Loucy (cell line): ENCODE measurements at regions not wholly inside any gene's neighbourhood (a gene's known extent, or its start where the extent isn't known, plus 50 kb on each side); places are given as distances from the start of the nearest gene placed in this dataset.

Experiments used
- H2AFZ ChIP-seq: fragments of 200-600 bp; sonication (generic); 2 replicates; pipeline ENCODE4 v1.6.0; 2016; ENCODE audit warnings: antibody characterized with exemption, mild to moderate bottlenecking, low read length, moderate library complexity
- H3F3A ChIP-seq: fragments of 200-600 bp; 2 replicates; pipeline ENCODE4 v1.6.0; 2016; ENCODE audit warnings: antibody characterized with exemption, low read depth, mild to moderate bottlenecking
- H3K27me3 ChIP-seq: fragments of 200-600 bp; sonication (generic); 2 replicates; pipeline ENCODE4 v1.6.1; 2014; ENCODE audit warnings: low read length, mild to moderate bottlenecking; ENCODE audit not compliant: insufficient read depth, poor library complexity, severe bottlenecking
- H3K36me3 ChIP-seq: fragments of 200-600 bp; sonication (generic); 2 replicates; pipeline ENCODE4 v1.6.1; 2016; ENCODE audit warnings: low read length; ENCODE audit not compliant: insufficient read depth
- H3K4me1 ChIP-seq: fragments of 200-600 bp; sonication (generic); 2 replicates; pipeline ENCODE4 v1.5.1; 2014; ENCODE audit warnings: low read length, mild to moderate bottlenecking; ENCODE audit not compliant: insufficient read depth, poor library complexity, severe bottlenecking
- H3K4me2 ChIP-seq: fragments of 200-600 bp; sonication (generic); 2 replicates; pipeline ENCODE4 v1.6.0; 2014; ENCODE audit warnings: antibody characterized with exemption, low read length, low read depth, mild to moderate bottlenecking; ENCODE audit not compliant: poor library complexity, severe bottlenecking
- H3K4me3 ChIP-seq: fragments of 200-600 bp; sonication (generic); 2 replicates; pipeline ENCODE4 v1.5.1; 2014; ENCODE audit warnings: low read length, mild to moderate bottlenecking, mixed read lengths; ENCODE audit not compliant: poor library complexity, severe bottlenecking
- H3K79me2 ChIP-seq: fragments of 200-600 bp; sonication (generic); 2 replicates; pipeline ENCODE4 v1.6.1; 2014; ENCODE audit warnings: low read length; ENCODE audit not compliant: insufficient read depth
- H3K9ac ChIP-seq: fragments of 200-600 bp; sonication (generic); 2 replicates; pipeline ENCODE4 v1.6.0; 2014; ENCODE audit warnings: mild to moderate bottlenecking, low read depth, low read length, moderate library complexity; ENCODE audit not compliant: poor library complexity, severe bottlenecking
- H3K9me2 ChIP-seq: fragments of 200-600 bp; sonication (generic); replicated peaks from 2 replicates; pipeline ENCODE4 v1.6.1; 2016; ENCODE audit warnings: low read depth, low read length, mixed read lengths
- H3K9me3 ChIP-seq: fragments of 200-600 bp; sonication (generic); 2 replicates; pipeline ENCODE4 v1.6.1; 2014; ENCODE audit warnings: mild to moderate bottlenecking, antibody characterized with exemption, low read length, low read depth; ENCODE audit not compliant: insufficient read depth
- H4K20me1 ChIP-seq: fragments of 200-600 bp; sonication (generic); 2 replicates; pipeline ENCODE4 v1.6.0; 2014; ENCODE audit warnings: antibody characterized with exemption, low read length, mild to moderate bottlenecking; ENCODE audit not compliant: insufficient read depth, poor library complexity, severe bottlenecking
- CTCF ChIP-seq: fragments of 200-600 bp; sonication (generic); conservative IDR thresholded peaks from 2 replicates; pipeline ENCODE4 v1.5.1; 2014; ENCODE audit warnings: mild to moderate bottlenecking, antibody characterized with exemption, low read length
- EZH2phosphoT487 ChIP-seq: fragments of 200-600 bp; IDR thresholded peaks from 2 replicates; pipeline ENCODE4 v1.6.1; 2018; ENCODE audit warnings: antibody characterized with exemption, mild to moderate bottlenecking, moderate library complexity, borderline replicate concordance

- Histone ChIP-seq H4K20me1 (no peaks in the 10 kb centered on the region), H3K9me2 (no peaks in the 10 kb centered on the region), H3K4me2 (peak overlapping the region; percentile 6), H3K36me3 (no peaks in the 10 kb centered on the region), H3F3A (no peaks in the 10 kb centered on the region), H3K4me1 (peaks cover 9% of the 10 kb centered on the region), H3K4me3 (no peak overlapping the region), H3K9ac (no peak overlapping the region), H3K79me2 (no peaks in the 10 kb centered on the region), H2AFZ (peak overlapping the region; percentile 54), H3K9me3 (no peaks in the 10 kb centered on the region), H3K27me3 (no peaks in the 10 kb centered on the region)
- TF ChIP-seq EZH2phosphoT487: no peak
- no peak for TF ChIP-seq CTCF
Measured at GRCh38 chr11:91795139-91795887, 429.3 kb upstream of the FAT3 start.

- H3K4me3 ChIP-seq: no peak overlapping the region
- no peaks in the 10 kb centered on the region for H3K9me3 ChIP-seq
- TF ChIP-seq EZH2phosphoT487: no peak
- no peak for TF ChIP-seq CTCF
- no peaks in the 10 kb centered on the region for H3K79me2 ChIP-seq
- peaks cover 9% of the 10 kb centered on the region for H3K4me1 ChIP-seq
- no peak overlapping the region for H3K9ac ChIP-seq
- no peak overlapping the region for H3K4me2 ChIP-seq
- no peaks in the 10 kb centered on the region for H3F3A ChIP-seq
- H2AFZ ChIP-seq: no peak overlapping the region
- no peaks in the 10 kb centered on the region for H3K9me2 ChIP-seq
- H3K36me3 ChIP-seq: no peaks in the 10 kb centered on the region
- no peaks in the 10 kb centered on the region for H3K27me3 ChIP-seq
- no peaks in the 10 kb centered on the region for H4K20me1 ChIP-seq
Measured at GRCh38 chr11:91794146-91794545, 430.5 kb upstream of the FAT3 start.

- H3K9me3 ChIP-seq: no peaks in the 10 kb centered on the region
- no peaks in the 10 kb centered on the region for H3K36me3 ChIP-seq
- H3K9me2 ChIP-seq: no peaks in the 10 kb centered on the region
- H3K9ac ChIP-seq: no peak overlapping the region
- TF ChIP-seq EZH2phosphoT487: no peak
- no peak for TF ChIP-seq CTCF
- no peaks in the 10 kb centered on the region for H3K27me3 ChIP-seq
- no peaks in the 10 kb centered on the region for H3F3A ChIP-seq
- no peak overlapping the region for H3K4me2 ChIP-seq
- no peak overlapping the region for H2AFZ ChIP-seq
- H3K79me2 ChIP-seq: no peaks in the 10 kb centered on the region
- peaks cover 9% of the 10 kb centered on the region for H3K4me1 ChIP-seq
- H4K20me1 ChIP-seq: no peaks in the 10 kb centered on the region
- no peak overlapping the region for H3K4me3 ChIP-seq
Measured at GRCh38 chr11:91792779-91793262, 431.8 kb upstream of the FAT3 start.
